H9 (cell line): ENCODE measurements at regions not wholly inside any gene's neighbourhood (a gene's known extent, or its start where the extent isn't known, plus 50 kb on each side); places are given as distances from the start of the nearest gene placed in this dataset.

ENCODE experiments used
- DNase-seq: peaks from one replicate; pipeline ENCODE4 v3.0.0-alpha.2; 2017
- H2AFZ ChIP-seq: one replicate; pipeline ENCODE4 v1.6.1; 2013; ENCODE audit warnings: mild to moderate bottlenecking, low read length, control low read depth, moderate library complexity
- H2AK5ac ChIP-seq: 2 replicates; pipeline ENCODE4 v1.6.1; 2013; ENCODE audit warnings: low read length, control low read depth, mixed read lengths; ENCODE audit not compliant: insufficient read length
- H2BK120ac ChIP-seq: one replicate; pipeline ENCODE4 v1.6.1; 2013; ENCODE audit warnings: low read depth, mild to moderate bottlenecking, low read length, control low read depth, inconsistent platforms; ENCODE audit not compliant: poor library complexity, severe bottlenecking
- H2BK12ac ChIP-seq: 2 replicates; pipeline ENCODE4 v1.6.1; 2013; ENCODE audit warnings: low read length, control low read depth, mixed read lengths, low read depth; ENCODE audit not compliant: insufficient read length
- H2BK15ac ChIP-seq: 2 replicates; pipeline ENCODE4 v1.6.1; 2013; ENCODE audit warnings: low read depth, low read length, control low read depth
- H2BK20ac ChIP-seq: one replicate; pipeline ENCODE4 v1.6.1; 2013; ENCODE audit warnings: low read depth, mild to moderate bottlenecking, low read length, control low read depth, inconsistent platforms; ENCODE audit not compliant: poor library complexity, severe bottlenecking
- H2BK5ac ChIP-seq: 2 replicates; pipeline ENCODE4 v1.6.1; 2013; ENCODE audit warnings: low read length, control low read depth, mixed read lengths; ENCODE audit not compliant: insufficient read length
- H3K14ac ChIP-seq: 2 replicates; pipeline ENCODE4 v1.6.1; 2013; ENCODE audit warnings: low read length, control low read depth; ENCODE audit not compliant: insufficient read depth
- H3K18ac ChIP-seq: 2 replicates; pipeline ENCODE4 v1.6.1; 2013; ENCODE audit warnings: low read depth, mild to moderate bottlenecking, mixed read lengths, low read length, control low read depth; ENCODE audit not compliant: insufficient read length
- H3K23ac ChIP-seq: 2 replicates; pipeline ENCODE4 v1.6.1; 2013; ENCODE audit warnings: low read length, control low read depth, mixed read lengths, low read depth; ENCODE audit not compliant: insufficient read length
- H3K23me2 ChIP-seq: 2 replicates; pipeline ENCODE4 v1.6.1; 2013; ENCODE audit warnings: low read depth, mild to moderate bottlenecking, mixed read lengths, low read length, control low read depth; ENCODE audit not compliant: insufficient read length, poor library complexity, severe bottlenecking
- H3K27ac ChIP-seq: 2 replicates; pipeline ENCODE4 v1.5.1; 2013; ENCODE audit warnings: low read length, control low read depth, mixed read lengths, low read depth; ENCODE audit not compliant: insufficient read length
- H3K27me3 ChIP-seq: 2 replicates; pipeline ENCODE4 v1.6.1; 2013; ENCODE audit warnings: low read length, control low read depth, inconsistent platforms; ENCODE audit not compliant: insufficient read depth
- H3K4ac ChIP-seq: 2 replicates; pipeline ENCODE4 v1.6.1; 2013; ENCODE audit warnings: low read depth, mild to moderate bottlenecking, control low read depth, inconsistent platforms, low read length, moderate library complexity
- H3K4me1 ChIP-seq: 2 replicates; pipeline ENCODE4 v1.6.1; 2013; ENCODE audit warnings: low read length, control low read depth, inconsistent platforms; ENCODE audit not compliant: insufficient read depth
- H3K4me2 ChIP-seq: 2 replicates; pipeline ENCODE4 v1.6.1; 2013; ENCODE audit warnings: low read length, control low read depth, mixed read lengths; ENCODE audit not compliant: insufficient read length, insufficient read depth
- H3K56ac ChIP-seq: 2 replicates; pipeline ENCODE4 v1.6.1; 2013; ENCODE audit warnings: low read depth, mild to moderate bottlenecking, mixed read lengths, low read length, control low read depth; ENCODE audit not compliant: insufficient read length
- H3K79me1 ChIP-seq: 2 replicates; pipeline ENCODE4 v1.6.1; 2013; ENCODE audit warnings: low read depth, mild to moderate bottlenecking, moderate library complexity, low read length, control low read depth, inconsistent platforms; ENCODE audit not compliant: insufficient read depth, poor library complexity, severe bottlenecking
- H3K79me2 ChIP-seq: 2 replicates; pipeline ENCODE4 v1.6.1; 2013; ENCODE audit warnings: low read length, control low read depth, inconsistent platforms; ENCODE audit not compliant: insufficient read depth
- H3K9ac ChIP-seq: 2 replicates; pipeline ENCODE4 v1.6.1; 2013; ENCODE audit warnings: low read length, control low read depth, mixed read lengths; ENCODE audit not compliant: insufficient read length; ENCODE audit errors: extremely low read depth
- H3K9me3 ChIP-seq: one replicate; pipeline ENCODE4 v1.6.1; 2013; ENCODE audit warnings: low read depth, low read length, inconsistent platforms; ENCODE audit not compliant: control insufficient read depth
- H3T11ph ChIP-seq: one replicate; pipeline ENCODE4 v1.6.1; 2013; ENCODE audit warnings: mild to moderate bottlenecking, low read length, control low read depth, inconsistent platforms
- H4K20me1 ChIP-seq: one replicate; pipeline ENCODE4 v1.6.1; 2013; ENCODE audit not compliant: control insufficient read depth, insufficient read length, insufficient read depth
- H4K5ac ChIP-seq: 2 replicates; pipeline ENCODE4 v1.6.1; 2013; ENCODE audit warnings: low read depth, mild to moderate bottlenecking, mixed read lengths, low read length, control low read depth; ENCODE audit not compliant: insufficient read length
- H4K8ac ChIP-seq: replicated peaks from 2 replicates; pipeline ENCODE4 v1.6.1; 2013; ENCODE audit warnings: low read length, control low read depth, mixed read lengths, low read depth; ENCODE audit not compliant: insufficient read length
- H4K91ac ChIP-seq: 2 replicates; pipeline ENCODE4 v1.6.1; 2013; ENCODE audit warnings: low read depth, mild to moderate bottlenecking, moderate library complexity, mixed read lengths, low read length, control low read depth; ENCODE audit not compliant: insufficient read length
- H3K27ac Mint-ChIP-seq, 3 experiments: 2 replicates in 2 of 3; 3 replicates in 1 of 3; pipeline ENCODE4 v1.8.0; 2020 to 2021; ENCODE audit warnings: mixed read lengths in 3 of 3, mild to moderate bottlenecking in 1 of 3, moderate library complexity in 1 of 3
- H3K27me3 Mint-ChIP-seq: 2 replicates; pipeline ENCODE4 v1.8.0; 2021; ENCODE audit warnings: low read depth, mild to moderate bottlenecking, moderate library complexity, mixed read lengths
- H3K36me3 Mint-ChIP-seq, 3 experiments: 2 replicates in 2 of 3; 3 replicates in 1 of 3; pipeline ENCODE4 v1.8.0; 2020 to 2021; ENCODE audit warnings: low read depth in 3 of 3, mixed read lengths in 3 of 3; ENCODE audit not compliant: insufficient read depth in 1 of 3
- H3K4me1 Mint-ChIP-seq, 2 experiments: 2 replicates each; pipeline ENCODE4 v1.8.0; 2020; ENCODE audit warnings: mixed read lengths in 2 of 2
- H3K4me3 Mint-ChIP-seq, 2 experiments: 2 replicates in 1 of 2; 3 replicates in 1 of 2; pipeline ENCODE4 v1.8.0; 2020 to 2021; ENCODE audit warnings: mild to moderate bottlenecking in 2 of 2, mixed read lengths in 2 of 2, moderate library complexity in 1 of 2
- H3K9me3 Mint-ChIP-seq, 2 experiments: 2 replicates in 1 of 2; 3 replicates in 1 of 2; pipeline ENCODE4 v1.8.0; 2020; ENCODE audit warnings: mild to moderate bottlenecking in 2 of 2, mixed read lengths in 2 of 2, moderate library complexity in 1 of 2
- WGBS: extraction: QIAGEN DNeasy Blood & Tissue Kit; methylation state at CpG from one replicate; pipeline ENCODE4 v1.1.7; 2013; ENCODE audit warnings: missing lambda C conversion rate, low lambda C conversion rate, mixed read lengths; ENCODE audit not compliant: insufficient read length; ENCODE audit errors: extremely low coverage; 5-methylcytosine and 5-hydroxymethylcytosine counted together
- TF ChIP-seq, protein P1 (sequence below): fragments of 200-600 bp; sonication (generic); conservative IDR thresholded peaks from 3 replicates; pipeline ENCODE4 v1.8.0; 2021; ENCODE audit warnings: antibody characterized with exemption, mild to moderate bottlenecking

DNA sequence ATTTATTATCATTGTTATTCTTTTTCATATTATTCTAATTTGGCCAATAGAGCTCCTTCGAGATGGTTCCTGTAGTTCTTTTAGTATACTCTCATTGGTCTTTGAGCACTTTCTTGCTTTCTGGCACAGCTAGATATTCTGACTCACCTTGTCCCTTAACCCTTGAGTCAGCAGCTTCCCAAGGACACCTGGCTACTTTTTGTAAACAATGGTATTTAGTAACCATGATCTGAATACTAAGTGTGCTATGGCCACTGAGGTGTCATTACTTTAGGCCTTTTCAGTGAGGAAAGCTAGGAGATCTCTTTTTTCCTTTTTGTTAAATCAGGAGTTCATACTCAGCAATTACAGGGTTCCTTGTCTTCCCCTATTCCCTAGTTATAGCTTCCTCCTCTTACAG is 126.5 kb upstream of the CITED2 start:
- Histone ChIP-seq H2BK120ac (no peak overlapping the region), H2AK5ac (no peak overlapping the region), H4K91ac (no peak overlapping the region), H3K23me2 (no peaks in the 10 kb centered on the region), H3K18ac (no peak overlapping the region), H3K27me3 (no peaks in the 10 kb centered on the region), H3K9ac (no peak overlapping the region), H3K9me3 (no peaks in the 10 kb centered on the region), H3K4me1 (no peaks in the 10 kb centered on the region; the same call in 1 of the 2 replicates), H3K79me2 (no peaks in the 10 kb centered on the region), H2BK5ac (no peak overlapping the region), H3K79me1 (no peaks in the 10 kb centered on the region), H3K14ac (no peak overlapping the region), H3K4me2 (no peak overlapping the region), H4K20me1 (no peaks in the 10 kb centered on the region), H2BK20ac (no peak overlapping the region), H3T11ph (no peak overlapping the region), H2AFZ (no peak overlapping the region), H4K8ac (no peak overlapping the region), H4K5ac (no peak overlapping the region), H3K56ac (no peak overlapping the region), H3K23ac (no peak overlapping the region), H3K27ac (no peak overlapping the region), H2BK15ac (no peak overlapping the region), H3K4ac (no peak overlapping the region), H2BK12ac (no peak overlapping the region)
- peaks cover 20 to 21% of the 10 kb centered on the region in 2 experiments for H3K4me1 Mint-ChIP-seq
- H3K4me3 Mint-ChIP-seq: no peak overlapping the region
- H3K27me3 Mint-ChIP-seq: no peaks in the 10 kb centered on the region
- no peak for DNase-seq
- H3K36me3 Mint-ChIP-seq: peaks cover 7 to 28% (median 8%) of the 10 kb centered on the region in 3 experiments
- H3K27ac Mint-ChIP-seq: no peak overlapping the region; a peak in 1 of 7 replicates
- WGBS: no CpG with 5 or more reads among the region's 1 CpG
- TF ChIP-seq, protein P1, sequence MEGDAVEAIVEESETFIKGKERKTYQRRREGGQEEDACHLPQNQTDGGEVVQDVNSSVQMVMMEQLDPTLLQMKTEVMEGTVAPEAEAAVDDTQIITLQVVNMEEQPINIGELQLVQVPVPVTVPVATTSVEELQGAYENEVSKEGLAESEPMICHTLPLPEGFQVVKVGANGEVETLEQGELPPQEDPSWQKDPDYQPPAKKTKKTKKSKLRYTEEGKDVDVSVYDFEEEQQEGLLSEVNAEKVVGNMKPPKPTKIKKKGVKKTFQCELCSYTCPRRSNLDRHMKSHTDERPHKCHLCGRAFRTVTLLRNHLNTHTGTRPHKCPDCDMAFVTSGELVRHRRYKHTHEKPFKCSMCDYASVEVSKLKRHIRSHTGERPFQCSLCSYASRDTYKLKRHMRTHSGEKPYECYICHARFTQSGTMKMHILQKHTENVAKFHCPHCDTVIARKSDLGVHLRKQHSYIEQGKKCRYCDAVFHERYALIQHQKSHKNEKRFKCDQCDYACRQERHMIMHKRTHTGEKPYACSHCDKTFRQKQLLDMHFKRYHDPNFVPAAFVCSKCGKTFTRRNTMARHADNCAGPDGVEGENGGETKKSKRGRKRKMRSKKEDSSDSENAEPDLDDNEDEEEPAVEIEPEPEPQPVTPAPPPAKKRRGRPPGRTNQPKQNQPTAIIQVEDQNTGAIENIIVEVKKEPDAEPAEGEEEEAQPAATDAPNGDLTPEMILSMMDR: no peak
- H3K9me3 Mint-ChIP-seq: peaks cover 11 to 19% of the 10 kb centered on the region in 2 experiments
